ENCODE measurements at regions not wholly inside any gene's neighbourhood (a gene's known extent, or its start where the extent isn't known, plus 50 kb on each side); places are given as distances from the start of the nearest gene placed in this dataset.

- DNase-seq (ENCODE audit: insufficient read length, low spot score): no peak
- TF ChIP-seq CTCF (IDR thresholded peaks at IDR 0.05; ENCODE audit: insufficient read depth, missing control alignments): no peak
Observed at GRCh38 chr7:109213081-109213480, 643.4 kb downstream of the DNAJB9 start.

DNA sequence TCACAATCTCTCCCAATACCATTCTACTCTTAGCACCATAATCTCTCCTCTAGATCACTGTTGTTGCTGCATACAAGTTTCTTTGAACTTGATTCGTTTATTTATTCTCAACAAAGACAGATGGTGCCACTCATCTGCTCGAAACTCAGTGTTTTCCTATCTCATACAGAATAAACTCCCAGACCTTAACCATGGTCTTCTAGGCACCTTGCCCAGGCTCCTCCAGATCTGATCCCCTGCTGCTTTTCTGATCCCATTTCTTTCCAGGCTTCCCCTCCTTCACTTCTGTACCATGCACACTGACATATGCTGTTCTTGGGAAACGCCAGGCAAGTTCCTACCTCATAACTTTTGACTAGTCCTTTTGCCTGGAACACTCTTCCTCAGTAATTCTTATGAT lies 645.7 kb downstream of the DNAJB9 start:
- DNase-seq (ENCODE audit: insufficient read length, low spot score): no peak
- no peak for FAIRE-seq
- no peak for TF ChIP-seq CTCF (IDR thresholded peaks at IDR 0.05; ENCODE audit: insufficient read depth, missing control alignments)

More at GRCh38 chr7:109213081-109213480, 643.4 kb downstream of the DNAJB9 start:
- FAIRE-seq: no peak

- no peak for FAIRE-seq
- TF ChIP-seq CTCF (IDR thresholded peaks at IDR 0.05; ENCODE audit: insufficient read depth, missing control alignments): no peak
- no peak for DNase-seq (ENCODE audit: insufficient read length, low spot score)
Observed at GRCh38 chr7:109224100-109224499, 654.4 kb downstream of the DNAJB9 start.

GRCh38 chr7:109226699-109227098 lies 657.0 kb downstream of the DNAJB9 start:
- no peak for DNase-seq (ENCODE audit: insufficient read length, low spot score)
- TF ChIP-seq CTCF (IDR thresholded peaks at IDR 0.05; ENCODE audit: insufficient read depth, missing control alignments): no peak
- no peak for FAIRE-seq

DNA sequence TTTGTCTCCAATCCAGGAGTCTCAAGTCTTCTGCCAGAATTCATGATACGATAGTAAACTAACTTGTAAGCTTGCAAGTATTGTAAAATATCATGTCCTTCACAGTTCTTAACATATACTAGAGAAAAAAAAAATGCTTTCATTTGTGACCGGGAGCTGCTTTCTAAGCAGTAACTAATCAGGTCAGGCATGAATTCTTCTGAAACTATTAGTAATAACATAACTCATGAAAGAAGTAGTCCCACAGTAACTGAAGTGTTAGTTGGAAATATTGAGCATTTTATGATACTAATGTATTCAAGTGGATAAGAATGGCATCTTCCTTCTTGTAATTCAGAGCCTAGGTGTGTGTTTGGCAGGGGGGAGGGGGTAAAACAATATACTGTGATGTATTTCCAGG lies 665.6 kb downstream of the DNAJB9 start:
- no peak for DNase-seq (ENCODE audit: insufficient read length, low spot score)
- no peak for FAIRE-seq
- no peak for TF ChIP-seq CTCF (IDR thresholded peaks at IDR 0.05; ENCODE audit: insufficient read depth, missing control alignments)

DNA sequence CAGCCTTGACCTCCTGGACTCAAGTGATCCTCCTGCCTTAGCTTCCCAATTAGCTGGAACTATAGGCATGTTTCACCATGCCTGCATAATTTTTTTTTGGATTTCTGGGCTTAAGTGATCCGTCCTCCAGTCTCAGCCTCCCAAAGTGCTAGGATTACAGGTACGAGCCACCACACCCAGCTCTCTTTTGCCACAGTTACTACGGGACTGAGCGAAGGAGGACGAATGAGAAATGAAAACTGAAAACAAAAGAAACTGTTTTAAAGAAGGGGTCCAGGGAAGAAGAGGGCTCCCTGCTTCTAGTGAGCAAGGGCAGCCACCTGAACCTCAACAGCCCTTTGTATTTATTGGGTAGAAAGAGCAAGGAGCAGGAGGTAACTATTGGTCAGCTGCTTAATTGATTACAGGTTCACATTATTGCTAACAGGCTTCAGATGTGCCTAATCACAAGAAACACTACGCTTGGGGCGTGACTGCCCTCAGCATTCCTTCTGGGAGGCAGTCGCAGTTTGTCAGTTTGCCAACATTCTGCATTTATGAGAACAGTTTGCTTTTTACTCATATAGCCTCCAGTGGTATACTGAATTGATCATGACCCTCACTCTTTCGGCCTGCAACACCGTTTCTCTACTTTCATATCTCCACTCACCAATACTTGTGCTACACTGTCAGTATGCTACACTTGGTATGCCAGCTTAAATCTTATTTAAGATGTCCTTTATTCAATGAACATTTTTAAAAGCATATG lies 676.8 kb downstream of the DNAJB9 start:
- DNase-seq (ENCODE audit: insufficient read length, low spot score) (no peak), FAIRE-seq (no peak)
- TF ChIP-seq CTCF (IDR thresholded peaks at IDR 0.05; ENCODE audit: insufficient read depth, missing control alignments): no peak

DNA sequence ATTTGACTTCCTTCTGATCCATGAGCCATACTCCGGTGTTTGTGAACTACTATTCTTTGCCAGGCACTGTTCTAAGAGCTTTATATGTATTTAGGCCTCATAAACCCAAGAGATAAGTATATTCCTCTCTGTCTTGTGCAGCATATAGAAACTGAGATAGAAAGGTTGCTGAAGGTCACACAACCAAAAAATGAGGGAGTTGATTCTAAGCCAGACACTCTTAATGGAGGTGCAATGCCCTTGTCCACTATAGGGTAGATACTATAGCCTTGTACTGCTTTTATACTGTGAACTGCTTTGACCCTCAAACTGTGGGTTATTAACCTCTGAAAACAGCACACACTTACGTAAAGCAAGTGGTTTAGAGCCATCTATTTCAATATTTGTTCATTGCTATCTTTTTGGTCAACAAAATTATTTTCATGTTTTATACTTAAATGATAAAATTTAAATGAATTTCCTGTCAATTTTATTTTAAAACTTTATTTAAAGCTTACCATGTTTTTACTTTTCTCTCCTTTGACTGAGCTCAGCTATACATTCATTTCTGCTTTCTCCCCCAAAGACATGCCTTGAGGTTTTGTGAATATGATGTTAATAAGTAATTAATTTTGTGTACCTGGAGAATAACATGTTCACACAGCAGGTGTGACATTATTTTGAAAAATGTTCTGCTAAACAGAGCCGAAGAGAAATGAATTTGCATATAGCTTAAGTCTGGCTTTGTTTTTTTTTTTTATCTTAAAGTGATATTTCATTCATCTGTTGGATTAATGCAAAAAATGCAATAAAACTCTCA lies 687.3 kb downstream of the DNAJB9 start:
- no peak for DNase-seq (ENCODE audit: insufficient read length, low spot score)
- no peak for FAIRE-seq
- TF ChIP-seq CTCF (IDR thresholded peaks at IDR 0.05; ENCODE audit: insufficient read depth, missing control alignments): no peak
